Activated CD4-positive, alpha-beta memory T cell treated with anti-CD3 and anti-CD28 coated beads for 36 hours (primary cell): ENCODE measurements at regions not wholly inside any gene's neighbourhood (a gene's known extent, or its start where the extent isn't known, plus 50 kb on each side); places are given as distances from the start of the nearest gene placed in this dataset.

Experiments
- CTCF ChIA-PET: fragments of 350-600 bp; sonication (Branson Sonifier 250); formaldehyde crosslinking; loops from one replicate; lab custom pipeline; 2021; ENCODE audit warnings: antibody characterized with exemption, inconsistent platforms; lab: Charles Lee
- POLR2A ChIA-PET: fragments of 350-600 bp; sonication (Branson Sonifier 250); formaldehyde crosslinking; loops from one replicate; lab custom pipeline; 2021; ENCODE audit warnings: antibody characterized with exemption; lab: Charles Lee
- DNase-seq: peaks from one replicate; pipeline ENCODE4 v3.0.0-alpha.2; 2020
- H3K27ac Mint-ChIP-seq: one replicate; pipeline ENCODE4 v1.8.0; 2021; ENCODE audit warnings: mixed read lengths
- H3K27me3 Mint-ChIP-seq: one replicate; pipeline ENCODE4 v1.8.0; 2021; ENCODE audit warnings: mixed read lengths
- H3K36me3 Mint-ChIP-seq: one replicate; pipeline ENCODE4 v1.8.0; 2021; ENCODE audit warnings: mixed read lengths
- H3K4me1 Mint-ChIP-seq: one replicate; pipeline ENCODE4 v1.8.0; 2021; ENCODE audit warnings: low read depth, mixed read lengths
- H3K4me3 Mint-ChIP-seq: one replicate; pipeline ENCODE4 v1.8.0; 2021; ENCODE audit warnings: mild to moderate bottlenecking, mixed read lengths
- H3K9me3 Mint-ChIP-seq: one replicate; pipeline ENCODE4 v1.8.0; 2021; ENCODE audit warnings: mixed read lengths
- intact Hi-C: fragments of 100-400 bp; cut with micrococcal nuclease; formaldehyde crosslinking; loops from one replicate; pipeline ENCODE4 v1.15.1; 2023

DNA sequence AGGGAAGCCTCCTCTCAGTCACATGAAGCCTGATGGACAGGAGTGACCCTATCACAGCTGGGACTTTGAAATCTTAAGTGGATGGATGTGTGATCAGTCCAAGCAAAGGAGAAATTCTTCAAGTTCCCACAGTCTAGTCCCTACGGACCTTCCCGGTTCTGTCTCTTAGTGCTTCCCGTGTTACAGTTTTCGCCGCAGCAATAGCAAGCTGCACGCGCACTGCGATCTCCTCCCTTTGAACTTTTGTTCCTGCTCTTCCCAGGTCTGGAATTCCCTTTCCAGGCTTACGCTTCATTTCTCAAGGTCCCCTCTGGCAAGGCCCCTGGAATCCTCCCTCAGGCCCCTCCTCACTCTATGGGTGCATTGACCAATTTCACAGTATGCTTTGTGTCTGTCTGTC lies 89.2 kb downstream of the VEGFA start:
- intact Hi-C loops = no loop called here
- Mint-ChIP-seq H3K27me3 (peaks cover 8% of the 10 kb centered on the region), H3K36me3 (no peaks in the 10 kb centered on the region), H3K27ac (no peak overlapping the region), H3K9me3 (no peaks in the 10 kb centered on the region), H3K4me1 (no peaks in the 10 kb centered on the region), H3K4me3 (no peak overlapping the region)
- POLR2A ChIA-PET = no interaction called here
- DNase-seq = no peak
- CTCF ChIA-PET = no interaction called here

DNA sequence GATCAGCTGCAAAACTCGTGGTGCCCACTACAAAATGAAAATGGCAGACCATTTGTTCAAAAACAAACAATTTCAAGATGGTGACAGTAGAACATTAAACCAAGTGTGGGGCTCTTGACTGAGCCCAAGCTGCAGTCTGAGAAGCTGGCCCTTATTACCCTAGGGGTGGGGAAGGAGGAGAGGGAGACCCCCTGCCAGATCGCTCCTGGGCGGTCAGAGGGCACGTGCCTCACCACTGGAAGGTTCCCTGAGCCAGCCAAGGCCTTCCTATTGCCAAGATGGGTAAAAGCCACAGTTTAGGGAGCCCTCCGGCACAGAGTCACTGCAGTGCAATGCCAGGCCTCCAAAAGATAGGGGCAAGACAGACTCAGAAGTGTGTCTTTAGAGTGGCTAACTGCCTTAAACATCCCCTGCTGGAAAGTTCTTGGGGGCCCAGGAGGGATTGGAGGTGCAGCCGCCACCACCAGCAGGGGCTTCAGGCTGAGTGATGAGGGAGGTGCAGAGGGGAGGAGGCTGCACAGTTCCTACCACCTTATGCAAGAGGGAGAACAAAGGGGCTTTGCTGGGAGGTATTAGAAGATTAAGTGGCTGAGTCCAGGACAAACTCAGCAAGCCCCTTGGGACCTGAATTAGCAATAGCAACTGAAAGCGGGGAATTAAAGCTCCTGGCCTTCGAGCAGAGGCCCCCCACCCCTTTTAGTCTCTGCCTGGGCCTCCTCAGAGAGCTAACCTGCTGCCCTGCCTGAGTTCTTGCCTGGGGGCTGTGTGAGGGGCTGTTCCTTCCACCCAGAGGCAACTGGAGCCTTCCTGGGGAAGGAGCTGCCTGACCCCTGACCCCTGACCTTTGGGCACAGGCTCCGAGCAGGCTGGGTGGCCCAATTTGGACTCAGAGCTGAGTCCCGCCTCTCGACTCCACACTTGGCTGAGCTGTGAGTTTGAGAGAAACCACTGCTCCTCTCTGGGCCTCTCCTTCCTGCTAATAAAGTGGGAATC lies 88.4 kb downstream of the VEGFA start:
- H3K36me3 Mint-ChIP-seq = no peaks in the 10 kb centered on the region
- ChIA-PET CTCF (no interaction called here), POLR2A (no interaction called here)
- H3K4me1 Mint-ChIP-seq = no peaks in the 10 kb centered on the region
- H3K9me3 Mint-ChIP-seq = no peaks in the 10 kb centered on the region
- DNase-seq = no peak
- no peak overlapping the region for H3K4me3 Mint-ChIP-seq
- intact Hi-C loops = no loop called here
- peaks cover 4% of the 10 kb centered on the region for H3K27me3 Mint-ChIP-seq
- H3K27ac Mint-ChIP-seq = no peak overlapping the region

DNA sequence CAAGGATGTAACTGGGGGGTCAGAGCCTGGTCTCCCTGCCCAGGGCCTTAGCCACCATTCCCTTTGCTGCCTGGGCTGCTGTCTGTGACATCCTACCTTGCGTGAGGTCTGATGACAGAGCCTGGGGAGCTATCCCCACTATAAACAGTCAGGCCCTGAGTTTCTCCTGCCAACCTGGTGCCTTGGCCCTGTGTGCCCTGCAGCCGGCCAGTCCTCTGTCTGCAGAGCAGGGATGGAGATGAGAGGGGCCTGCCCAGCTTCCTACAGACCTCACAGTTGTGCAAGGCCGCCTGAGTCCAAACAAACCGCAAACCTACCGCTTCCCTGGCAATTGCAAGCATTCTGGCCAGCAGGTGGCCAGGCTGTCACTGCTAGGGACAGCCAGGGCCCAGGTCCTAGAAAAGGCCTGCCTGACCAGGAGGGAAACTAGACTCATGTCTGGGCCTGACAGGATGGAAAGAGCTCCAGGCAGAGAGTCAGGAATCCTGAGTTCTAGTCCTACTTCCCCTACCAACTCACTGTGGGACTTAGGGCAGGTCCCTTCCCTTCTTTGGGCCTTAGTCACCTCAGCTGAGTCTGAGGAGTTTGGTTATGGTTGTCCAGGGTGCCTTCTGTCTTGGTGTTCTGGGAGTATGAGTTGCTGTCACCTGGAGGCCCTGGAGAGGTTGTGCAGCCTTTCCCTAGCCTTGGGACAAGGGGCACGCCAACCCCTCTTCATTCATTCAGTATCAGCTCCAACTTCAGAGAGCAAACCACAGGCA lies 86.2 kb downstream of the VEGFA start:
- Mint-ChIP-seq H3K9me3 (no peaks in the 10 kb centered on the region), H3K36me3 (no peaks in the 10 kb centered on the region), H3K27ac (no peak overlapping the region), H3K4me3 (no peak overlapping the region), H3K27me3 (no peaks in the 10 kb centered on the region), H3K4me1 (no peaks in the 10 kb centered on the region)
- DNase-seq = no peak
- ChIA-PET POLR2A (no interaction called here), CTCF (interaction anchor here (1.2 to 1.5 kb wide), 2 partner anchors 133 to 180 kb away, joined by 3 read pairs; no protein-coding TSS in a partner anchor)
- intact Hi-C loops = no loop called here

DNA sequence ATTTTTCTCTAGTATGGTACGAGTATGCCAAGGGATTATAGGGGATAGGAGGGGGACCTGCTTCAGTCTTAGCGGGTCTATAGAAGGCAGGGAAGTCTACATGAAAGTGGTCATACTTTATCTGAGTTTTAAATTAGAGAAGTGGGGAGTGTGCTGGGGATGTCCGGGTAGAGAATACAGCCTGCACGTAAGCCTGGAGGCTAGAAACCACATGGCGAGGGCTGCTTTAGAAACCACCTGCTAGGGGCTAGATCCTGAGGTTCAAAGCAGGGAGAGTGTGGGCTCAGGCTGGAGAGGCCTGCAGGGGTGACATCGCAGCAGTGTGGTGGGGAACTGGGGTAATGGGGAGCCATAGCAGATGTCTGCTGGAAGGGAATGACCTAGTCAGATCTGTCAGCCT lies 85.2 kb downstream of the VEGFA start:
- CTCF ChIA-PET = interaction anchor here (1.2 to 1.5 kb wide), 2 partner anchors 132 to 181 kb away, joined by 3 read pairs; no protein-coding TSS in a partner anchor
- no peak overlapping the region for H3K27ac Mint-ChIP-seq

DNA sequence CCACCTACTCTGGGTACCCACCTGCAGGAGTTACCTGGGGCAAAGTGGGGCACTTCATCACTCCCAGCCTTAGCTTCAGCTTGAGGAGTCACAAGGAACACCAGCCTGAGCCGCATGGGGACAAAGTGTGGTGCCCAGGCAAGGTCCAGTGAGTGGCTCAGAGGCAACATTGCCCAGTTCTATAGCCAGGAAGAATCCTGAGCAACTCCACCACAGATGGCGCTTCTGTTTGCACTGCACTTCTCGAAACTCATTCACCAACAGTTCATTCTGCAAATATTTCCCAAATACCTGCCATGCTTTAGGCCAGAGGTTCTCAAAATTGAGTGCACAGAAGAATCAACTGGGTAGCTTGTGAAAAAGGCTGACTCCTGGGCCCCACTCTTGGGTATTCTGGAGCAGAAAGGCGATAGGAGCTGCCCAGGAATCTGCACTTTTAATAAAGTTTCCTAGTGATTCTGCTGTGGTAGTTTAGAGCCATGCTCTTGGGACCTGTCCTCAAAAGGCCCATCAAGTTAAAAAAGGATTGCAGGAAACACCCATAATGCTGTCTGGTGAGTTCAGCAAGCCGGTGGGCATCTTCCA lies 83.1 kb downstream of the VEGFA start:
- H3K27me3 Mint-ChIP-seq = no peaks in the 10 kb centered on the region
- H3K4me3 Mint-ChIP-seq = no peak overlapping the region
- no peak overlapping the region for H3K27ac Mint-ChIP-seq
- intact Hi-C loops = no loop called here
- H3K4me1 Mint-ChIP-seq = no peaks in the 10 kb centered on the region
- no peak for DNase-seq
- no peaks in the 10 kb centered on the region for H3K9me3 Mint-ChIP-seq
- H3K36me3 Mint-ChIP-seq = no peaks in the 10 kb centered on the region
- CTCF ChIA-PET = no interaction called here
- POLR2A ChIA-PET = no interaction called here

More for the DNA sequence above, 85.2 kb downstream of the VEGFA start:
- no peaks in the 10 kb centered on the region for H3K36me3 Mint-ChIP-seq
- no peaks in the 10 kb centered on the region for H3K9me3 Mint-ChIP-seq
- H3K4me1 Mint-ChIP-seq = no peaks in the 10 kb centered on the region
- H3K4me3 Mint-ChIP-seq = no peak overlapping the region
- no peak for DNase-seq
- intact Hi-C loops = no loop called here
- POLR2A ChIA-PET = no interaction called here
- H3K27me3 Mint-ChIP-seq = no peaks in the 10 kb centered on the region

DNA sequence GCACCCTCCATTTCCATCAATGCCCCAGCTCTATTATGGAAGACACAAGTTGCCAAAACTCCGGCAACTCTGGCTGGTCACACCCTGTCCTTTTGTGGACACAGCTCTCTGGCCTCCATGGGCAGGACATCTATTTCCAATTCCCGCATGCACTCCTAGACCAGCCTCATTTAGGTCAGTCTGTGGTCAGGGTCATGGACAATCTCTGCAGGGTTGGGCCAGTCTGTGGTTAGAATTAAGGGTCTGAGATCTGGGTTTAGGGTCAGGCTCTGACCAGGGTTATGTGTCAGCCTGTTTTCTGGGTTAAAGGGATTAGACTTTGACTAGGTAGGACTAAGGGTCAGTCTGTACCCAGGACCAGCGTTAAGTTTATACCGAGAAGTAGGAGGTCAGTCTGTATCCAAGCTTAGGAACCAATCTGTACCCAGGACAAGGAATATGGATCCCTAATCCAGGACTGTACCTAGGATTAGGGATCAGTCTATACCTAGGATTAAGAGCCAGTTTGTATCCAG lies 82.4 kb downstream of the VEGFA start:
- Mint-ChIP-seq H3K27me3 (no peaks in the 10 kb centered on the region), H3K4me3 (no peak overlapping the region), H3K4me1 (no peaks in the 10 kb centered on the region), H3K27ac (no peak overlapping the region), H3K9me3 (no peaks in the 10 kb centered on the region), H3K36me3 (no peaks in the 10 kb centered on the region)
- intact Hi-C loops = no loop called here
- CTCF ChIA-PET = no interaction called here
- POLR2A ChIA-PET = no interaction called here
- no peak for DNase-seq

DNA sequence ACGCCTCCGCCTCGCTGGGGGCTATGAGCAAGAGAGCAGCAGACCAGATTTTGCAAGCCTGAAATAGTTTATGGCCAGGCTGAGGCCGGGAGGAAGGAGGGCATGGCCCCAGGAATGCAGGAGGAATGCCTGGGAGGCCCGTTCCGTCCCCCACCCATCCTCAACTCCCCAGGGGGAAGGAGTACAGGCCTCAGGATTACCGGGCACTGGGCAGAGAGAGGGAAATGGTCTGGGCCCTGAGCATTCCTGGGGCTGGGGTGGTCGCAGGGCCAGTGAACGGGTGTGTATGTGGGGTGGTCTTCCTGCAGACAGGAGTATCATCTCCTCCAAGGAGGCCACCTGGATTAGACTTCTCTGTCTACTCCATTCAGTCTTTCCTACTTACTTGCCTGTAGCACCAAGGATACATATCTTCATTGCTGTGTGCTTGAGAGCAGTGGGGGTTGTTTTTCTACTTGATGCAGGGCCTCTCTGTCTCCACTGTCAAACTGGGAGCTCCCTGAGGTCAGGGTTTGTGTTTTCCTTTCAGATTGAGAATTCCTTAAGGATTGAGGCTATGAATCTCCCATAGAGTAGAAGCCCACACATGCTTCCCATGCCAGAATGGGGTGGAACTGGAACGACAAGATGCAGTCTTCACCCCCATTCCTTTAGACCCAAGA lies 81.3 kb downstream of the VEGFA start:
- Mint-ChIP-seq H3K27me3 (no peaks in the 10 kb centered on the region), H3K4me1 (no peaks in the 10 kb centered on the region), H3K4me3 (no peak overlapping the region), H3K27ac (no peak overlapping the region), H3K9me3 (no peaks in the 10 kb centered on the region), H3K36me3 (no peaks in the 10 kb centered on the region)
- ChIA-PET CTCF (no interaction called here), POLR2A (no interaction called here)
- no peak for DNase-seq
- intact Hi-C loops = no loop called here

DNA sequence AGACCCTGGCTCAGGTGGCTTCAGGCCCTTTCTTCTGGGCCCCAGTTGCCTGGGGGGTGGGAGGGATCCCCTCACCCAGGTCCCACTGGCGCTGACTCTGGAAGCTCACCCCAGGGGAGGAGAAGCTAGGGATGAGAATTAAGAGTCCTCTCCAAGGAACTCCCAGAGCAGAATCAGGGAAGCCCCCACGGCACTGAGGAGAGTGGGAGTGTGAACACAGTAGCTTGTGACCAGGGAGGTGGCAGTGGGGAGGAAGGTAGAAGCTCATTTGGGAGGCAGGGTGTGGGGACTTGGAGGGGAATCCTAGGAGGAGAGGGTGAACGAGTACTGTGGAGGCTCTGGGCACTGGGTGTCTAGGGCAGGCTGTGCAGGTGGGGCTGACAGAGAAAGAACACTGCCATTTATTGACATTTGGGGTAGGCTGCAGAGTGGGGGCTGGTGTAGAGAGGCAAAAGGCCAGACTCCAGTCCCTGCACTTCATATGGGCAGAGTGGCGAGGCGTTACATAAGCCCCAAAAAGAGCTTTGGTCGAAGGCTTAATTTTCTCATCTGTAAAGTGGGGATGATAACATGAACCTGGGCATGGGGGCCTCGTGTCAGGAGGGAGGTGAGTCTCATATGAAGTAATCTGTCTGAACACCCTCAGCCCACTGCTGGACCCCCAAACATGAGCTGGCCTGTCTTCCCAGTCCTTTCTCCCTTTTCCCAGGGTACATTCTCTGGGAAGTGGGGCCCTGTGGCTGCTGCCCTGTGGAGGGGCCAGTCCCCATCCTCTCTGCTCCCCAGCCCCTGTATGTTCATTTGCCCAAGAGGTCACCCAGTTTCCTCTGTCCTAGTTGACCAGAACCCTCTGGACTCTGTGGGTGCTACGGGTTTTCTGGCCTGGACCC lies 80.5 kb downstream of the VEGFA start:
- Mint-ChIP-seq H3K27ac (no peak overlapping the region), H3K4me3 (no peak overlapping the region), H3K4me1 (no peaks in the 10 kb centered on the region), H3K9me3 (no peaks in the 10 kb centered on the region), H3K36me3 (no peaks in the 10 kb centered on the region), H3K27me3 (peaks cover under 1% of the 10 kb centered on the region)
- DNase-seq = no peak
- intact Hi-C loops = no loop called here
- ChIA-PET POLR2A (no interaction called here), CTCF (no interaction called here)

DNA sequence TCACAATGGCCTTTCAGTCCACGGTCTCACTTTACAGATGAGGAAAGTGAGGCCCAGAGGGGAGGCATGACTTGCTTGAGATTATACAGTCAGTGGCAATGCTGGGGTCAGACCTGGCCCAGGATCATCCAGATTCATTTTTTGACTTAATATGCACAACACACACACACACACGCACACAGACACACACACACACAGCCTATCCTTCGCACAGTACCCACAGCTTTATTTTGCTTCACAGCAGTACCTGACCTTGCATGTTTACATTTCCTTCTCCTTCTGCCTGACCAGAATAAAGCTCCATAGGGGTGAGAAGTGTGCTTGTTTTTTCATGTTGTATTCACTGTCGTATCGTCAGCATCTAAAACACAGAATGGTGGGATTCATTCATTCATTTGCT lies 79.8 kb downstream of the VEGFA start:
- Mint-ChIP-seq H3K27me3 (peaks cover 6% of the 10 kb centered on the region), H3K9me3 (no peaks in the 10 kb centered on the region), H3K4me1 (no peaks in the 10 kb centered on the region), H3K4me3 (no peak overlapping the region), H3K27ac (no peak overlapping the region), H3K36me3 (no peaks in the 10 kb centered on the region)
- POLR2A ChIA-PET = no interaction called here
- CTCF ChIA-PET = no interaction called here
- intact Hi-C loops = no loop called here
- DNase-seq = no peak

DNA sequence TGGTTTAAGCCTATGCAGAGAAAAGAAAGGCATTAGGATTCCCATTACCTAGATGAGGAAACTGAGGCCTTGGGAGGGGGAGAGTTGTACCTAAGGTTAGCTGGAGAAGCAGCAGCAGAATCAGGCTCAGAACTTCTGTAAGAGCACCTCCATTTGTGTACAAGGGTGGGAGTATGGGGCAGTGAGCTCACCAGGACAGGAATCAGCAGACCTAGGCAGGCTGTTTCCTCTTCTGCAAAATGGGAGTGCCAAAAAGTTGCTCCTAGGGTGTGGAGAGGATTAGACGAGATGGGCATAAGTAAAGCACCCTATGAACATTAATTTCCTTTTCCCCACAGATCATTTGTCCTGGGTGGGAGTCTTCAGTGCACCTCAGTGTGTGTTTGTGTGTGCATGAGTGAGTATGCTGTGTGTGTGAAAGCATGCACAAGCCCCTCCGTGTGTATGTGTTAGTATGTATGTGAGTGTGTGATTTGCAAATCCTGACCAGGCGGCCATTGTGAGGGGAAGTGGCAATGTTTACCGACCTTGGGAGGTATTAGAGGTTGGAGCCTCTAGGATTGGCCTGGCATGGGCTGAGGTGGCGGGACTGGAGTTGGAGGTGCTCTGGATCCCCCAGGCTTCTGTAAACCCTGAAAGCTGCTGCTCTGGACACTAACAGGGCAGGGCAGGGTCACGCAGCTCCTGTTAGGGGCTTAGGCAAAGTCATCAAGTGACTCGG lies 78.8 kb downstream of the VEGFA start:
- H3K27me3 Mint-ChIP-seq = peaks cover 7% of the 10 kb centered on the region
- ChIA-PET CTCF (no interaction called here), POLR2A (no interaction called here)
- no peaks in the 10 kb centered on the region for H3K9me3 Mint-ChIP-seq
- no peaks in the 10 kb centered on the region for H3K4me1 Mint-ChIP-seq
- H3K27ac Mint-ChIP-seq = no peak overlapping the region
- H3K4me3 Mint-ChIP-seq = no peak overlapping the region
- DNase-seq = no peak
- no peaks in the 10 kb centered on the region for H3K36me3 Mint-ChIP-seq
- intact Hi-C loops = no loop called here
